Stimulated activated naive CD8-positive, alpha-beta T cell treated with anti-CD3 and anti-CD28 coated beads, Interleukin-15, amount 100 ng/mL, for 72 hours (primary cell): ENCODE measurements at regions not wholly inside any gene's neighbourhood (a gene's known extent, or its start where the extent isn't known, plus 50 kb on each side); places are given as distances from the start of the nearest gene placed in this dataset.
"Not testable (repeated sequence)": the region's sequence is repeated elsewhere in the genome, so short reads cannot be mapped to it uniquely, and the experiment has no call there.

ENCODE experiments used
- ATAC-seq: fragments of 150-1000 bp; cut with Tn5 transposase; 2 replicates; pipeline ENCODE4 v1.10.0; 2021; ENCODE audit warnings: mild to moderate bottlenecking, moderate library complexity
- DNase-seq, 2 donors: peaks; one replicate each; pipeline ENCODE4 v3.0.0; 2021 to 2022
- H3K27ac Mint-ChIP-seq, 2 donors: one replicate each; pipeline ENCODE4 v1.8.0; 2022; ENCODE audit warnings: mild to moderate bottlenecking in 2 of 2, mixed read lengths in 2 of 2, moderate library complexity in 2 of 2
- H3K27me3 Mint-ChIP-seq: one replicate; pipeline ENCODE4 v1.8.0; 2022; ENCODE audit warnings: mixed read lengths
- H3K4me1 Mint-ChIP-seq: one replicate; pipeline ENCODE4 v1.8.0; 2022; ENCODE audit warnings: mild to moderate bottlenecking, mixed read lengths
- H3K4me3 Mint-ChIP-seq, 2 donors: one replicate each; pipeline ENCODE4 v1.8.0; 2022; ENCODE audit warnings: mild to moderate bottlenecking in 2 of 2, mixed read lengths in 2 of 2, moderate library complexity in 1 of 2
- H3K9me3 Mint-ChIP-seq, 2 donors: one replicate each; pipeline ENCODE4 v1.8.0; 2022; ENCODE audit warnings: mixed read lengths in 2 of 2

GRCh38 chr10:70978816-70979480 lies 90.6 kb upstream of the PCBD1 start:
- Mint-ChIP-seq H3K27me3 (peaks cover 29% of the 10 kb centered on the region), H3K4me3 (no peak overlapping the region), H3K27ac (no peak overlapping the region), H3K9me3 (no peaks in the 10 kb centered on the region), H3K4me1 (peaks cover 13% of the 10 kb centered on the region)
- no peak for DNase-seq
- no peak for ATAC-seq

GRCh38 chr10:70980687-70981086 lies 92.3 kb upstream of the PCBD1 start:
- Mint-ChIP-seq H3K9me3 (no peaks in the 10 kb centered on the region), H3K27me3 (peaks cover 14% of the 10 kb centered on the region), H3K4me3 (no peak overlapping the region), H3K4me1 (peaks cover 24% of the 10 kb centered on the region), H3K27ac (no peak overlapping the region)
- ATAC-seq (no peak), DNase-seq (no peak)

- DNase-seq (no peak), ATAC-seq (no peak)
- Mint-ChIP-seq H3K9me3 (no peaks in the 10 kb centered on the region), H3K4me3 (no peak overlapping the region), H3K27me3 (peaks cover 7% of the 10 kb centered on the region), H3K27ac (no peak overlapping the region), H3K4me1 (peaks cover 30% of the 10 kb centered on the region)
These were observed 92.9 kb upstream of the PCBD1 start for GRCh38 chr10:70981171-70981836.

- no peak overlapping the region for H3K4me3 Mint-ChIP-seq
- H3K27me3 Mint-ChIP-seq: peaks cover 1% of the 10 kb centered on the region
- ATAC-seq (no peak), DNase-seq (no peak)
- peaks cover 30% of the 10 kb centered on the region for H3K4me1 Mint-ChIP-seq
- peak overlapping the region in 1 of 2 donors; percentile 41 for H3K27ac Mint-ChIP-seq
- no peaks in the 10 kb centered on the region for H3K9me3 Mint-ChIP-seq
These were observed 93.6 kb upstream of the PCBD1 start for GRCh38 chr10:70981936-70982335.

- Mint-ChIP-seq H3K27ac (peak overlapping the region in 1 of 2 donors; percentile 41), H3K4me3 (no peak overlapping the region), H3K27me3 (no peaks in the 10 kb centered on the region), H3K9me3 (no peaks in the 10 kb centered on the region), H3K4me1 (peaks cover 30% of the 10 kb centered on the region)
- ATAC-seq: peak; percentile 40
- no peak for DNase-seq
These were observed 94.1 kb upstream of the PCBD1 start for GRCh38 chr10:70982443-70982842.

- no peak overlapping the region for H3K27ac Mint-ChIP-seq
- H3K4me3 Mint-ChIP-seq: no peak overlapping the region
- peaks cover 30% of the 10 kb centered on the region for H3K4me1 Mint-ChIP-seq
- no peaks in the 10 kb centered on the region for H3K9me3 Mint-ChIP-seq
- DNase-seq (no peak), ATAC-seq (no peak)
- no peaks in the 10 kb centered on the region for H3K27me3 Mint-ChIP-seq
These were observed 96.8 kb upstream of the PCBD1 start for GRCh38 chr10:70984986-70985722.

- H3K4me1 Mint-ChIP-seq: peaks cover 30% of the 10 kb centered on the region
- H3K27me3 Mint-ChIP-seq: no peaks in the 10 kb centered on the region
- no peaks in the 10 kb centered on the region for H3K9me3 Mint-ChIP-seq
- no peak overlapping the region for H3K4me3 Mint-ChIP-seq
- peak overlapping the region in 1 of 2 donors; percentile 21 for H3K27ac Mint-ChIP-seq
- DNase-seq: no peak
- ATAC-seq: peak; percentile 68
These were observed 97.7 kb upstream of the PCBD1 start for GRCh38 chr10:70985824-70986622.

- H3K27ac Mint-ChIP-seq: no peak overlapping the region
- H3K9me3 Mint-ChIP-seq: no peaks in the 10 kb centered on the region
These were observed 98.2 kb upstream of the PCBD1 start for GRCh38 chr10:70986623-70986950.

GRCh38 chr10:70987396-70988130 lies 99.2 kb upstream of the PCBD1 start:
- no peak overlapping the region for H3K4me3 Mint-ChIP-seq
- no peaks in the 10 kb centered on the region for H3K27me3 Mint-ChIP-seq
- H3K9me3 Mint-ChIP-seq: no peaks in the 10 kb centered on the region
- no peak overlapping the region for H3K27ac Mint-ChIP-seq
- DNase-seq: no peak
- no peak for ATAC-seq
- H3K4me1 Mint-ChIP-seq: peaks cover 22% of the 10 kb centered on the region

More at GRCh38 chr10:70986623-70986950, 98.2 kb upstream of the PCBD1 start:
- no peak for DNase-seq
- no peak for ATAC-seq
- H3K27me3 Mint-ChIP-seq: no peaks in the 10 kb centered on the region
- H3K4me1 Mint-ChIP-seq: peaks cover 30% of the 10 kb centered on the region
- H3K4me3 Mint-ChIP-seq: no peak overlapping the region

- not testable (repeated sequence) for DNase-seq, H3K4me3 Mint-ChIP-seq, H3K9me3 Mint-ChIP-seq, ATAC-seq, H3K27me3 Mint-ChIP-seq
- Mint-ChIP-seq H3K4me1 (peaks cover 12% of the 10 kb centered on the region), H3K27ac (peak overlapping the region in 1 of 2 donors; percentile 38)
These were observed 101.8 kb upstream of the PCBD1 start for GRCh38 chr10:70990156-70990555.

GRCh38 chr10:70990681-70991080 lies 102.3 kb upstream of the PCBD1 start:
- ATAC-seq: no peak
- no peak for DNase-seq
- no peaks in the 10 kb centered on the region for H3K27me3 Mint-ChIP-seq
- peaks cover 7% of the 10 kb centered on the region for H3K4me1 Mint-ChIP-seq
- H3K4me3 Mint-ChIP-seq: no peak overlapping the region
- H3K9me3 Mint-ChIP-seq: no peaks in the 10 kb centered on the region
- no peak overlapping the region for H3K27ac Mint-ChIP-seq

GRCh38 chr10:70991140-70992124 lies 103.1 kb upstream of the PCBD1 start:
- no peak for ATAC-seq
- DNase-seq: no peak
- Mint-ChIP-seq H3K27me3 (no peaks in the 10 kb centered on the region), H3K27ac (no peak overlapping the region), H3K4me1 (no peaks in the 10 kb centered on the region), H3K9me3 (no peaks in the 10 kb centered on the region), H3K4me3 (no peak overlapping the region)

GRCh38 chr10:70992436-70992835 lies 104.1 kb upstream of the PCBD1 start:
- H3K4me1 Mint-ChIP-seq: no peaks in the 10 kb centered on the region
- H3K27ac Mint-ChIP-seq: no peak overlapping the region
- DNase-seq (no peak), ATAC-seq (no peak)
- no peak overlapping the region for H3K4me3 Mint-ChIP-seq
- no peaks in the 10 kb centered on the region for H3K9me3 Mint-ChIP-seq
- no peaks in the 10 kb centered on the region for H3K27me3 Mint-ChIP-seq

GRCh38 chr10:70993051-70993450 lies 104.7 kb upstream of the PCBD1 start:
- peak overlapping the region in 1 of 2 donors; percentile 16 for H3K27ac Mint-ChIP-seq
- H3K4me3 Mint-ChIP-seq: no peak overlapping the region
- no peaks in the 10 kb centered on the region for H3K9me3 Mint-ChIP-seq
- no peaks in the 10 kb centered on the region for H3K4me1 Mint-ChIP-seq
- ATAC-seq: no peak
- DNase-seq: no peak
- H3K27me3 Mint-ChIP-seq: no peaks in the 10 kb centered on the region
